GM12875 (cell line): ENCODE measurements at regions not wholly inside any gene's neighbourhood (a gene's known extent, or its start where the extent isn't known, plus 50 kb on each side); places are given as distances from the start of the nearest gene placed in this dataset.

Experiments
- H3K4me3 ChIP-seq: one replicate; pipeline ENCODE4 v1.5.1; 2011; ENCODE audit warnings: low read depth, low read length, control low read depth
- TF ChIP-seq, protein P1 (sequence below): IDR thresholded peaks from 2 replicates; pipeline ENCODE4 v1.5.1; 2011; ENCODE audit warnings: low read depth, mild to moderate bottlenecking, control low read depth, inconsistent platforms, low read length, moderate library complexity, borderline replicate concordance; ENCODE audit not compliant: insufficient read depth

DNA sequence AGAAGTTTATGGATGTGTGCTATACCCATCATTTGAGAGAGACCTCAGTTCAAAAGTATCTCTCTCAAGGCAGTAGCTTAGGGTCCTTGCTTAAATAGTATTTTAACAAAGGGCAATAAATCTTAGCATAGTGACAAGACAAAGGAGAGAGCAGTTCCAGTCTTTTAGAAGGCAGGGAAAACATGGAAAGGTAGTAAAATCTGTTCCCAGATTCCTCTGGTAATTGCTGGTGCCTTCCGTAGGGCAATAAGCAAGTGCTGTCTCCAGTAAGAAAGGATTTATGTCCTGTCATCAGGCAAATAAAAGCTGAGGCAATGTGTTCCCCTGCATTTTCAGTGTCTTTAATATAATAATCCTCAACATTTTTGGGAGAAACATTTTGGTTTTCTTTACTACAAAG, 149.0 kb upstream of the MPHOSPH6 start:
- H3K4me3 ChIP-seq = no peak overlapping the region
- TF ChIP-seq, protein P1, sequence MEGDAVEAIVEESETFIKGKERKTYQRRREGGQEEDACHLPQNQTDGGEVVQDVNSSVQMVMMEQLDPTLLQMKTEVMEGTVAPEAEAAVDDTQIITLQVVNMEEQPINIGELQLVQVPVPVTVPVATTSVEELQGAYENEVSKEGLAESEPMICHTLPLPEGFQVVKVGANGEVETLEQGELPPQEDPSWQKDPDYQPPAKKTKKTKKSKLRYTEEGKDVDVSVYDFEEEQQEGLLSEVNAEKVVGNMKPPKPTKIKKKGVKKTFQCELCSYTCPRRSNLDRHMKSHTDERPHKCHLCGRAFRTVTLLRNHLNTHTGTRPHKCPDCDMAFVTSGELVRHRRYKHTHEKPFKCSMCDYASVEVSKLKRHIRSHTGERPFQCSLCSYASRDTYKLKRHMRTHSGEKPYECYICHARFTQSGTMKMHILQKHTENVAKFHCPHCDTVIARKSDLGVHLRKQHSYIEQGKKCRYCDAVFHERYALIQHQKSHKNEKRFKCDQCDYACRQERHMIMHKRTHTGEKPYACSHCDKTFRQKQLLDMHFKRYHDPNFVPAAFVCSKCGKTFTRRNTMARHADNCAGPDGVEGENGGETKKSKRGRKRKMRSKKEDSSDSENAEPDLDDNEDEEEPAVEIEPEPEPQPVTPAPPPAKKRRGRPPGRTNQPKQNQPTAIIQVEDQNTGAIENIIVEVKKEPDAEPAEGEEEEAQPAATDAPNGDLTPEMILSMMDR = no peak

DNA sequence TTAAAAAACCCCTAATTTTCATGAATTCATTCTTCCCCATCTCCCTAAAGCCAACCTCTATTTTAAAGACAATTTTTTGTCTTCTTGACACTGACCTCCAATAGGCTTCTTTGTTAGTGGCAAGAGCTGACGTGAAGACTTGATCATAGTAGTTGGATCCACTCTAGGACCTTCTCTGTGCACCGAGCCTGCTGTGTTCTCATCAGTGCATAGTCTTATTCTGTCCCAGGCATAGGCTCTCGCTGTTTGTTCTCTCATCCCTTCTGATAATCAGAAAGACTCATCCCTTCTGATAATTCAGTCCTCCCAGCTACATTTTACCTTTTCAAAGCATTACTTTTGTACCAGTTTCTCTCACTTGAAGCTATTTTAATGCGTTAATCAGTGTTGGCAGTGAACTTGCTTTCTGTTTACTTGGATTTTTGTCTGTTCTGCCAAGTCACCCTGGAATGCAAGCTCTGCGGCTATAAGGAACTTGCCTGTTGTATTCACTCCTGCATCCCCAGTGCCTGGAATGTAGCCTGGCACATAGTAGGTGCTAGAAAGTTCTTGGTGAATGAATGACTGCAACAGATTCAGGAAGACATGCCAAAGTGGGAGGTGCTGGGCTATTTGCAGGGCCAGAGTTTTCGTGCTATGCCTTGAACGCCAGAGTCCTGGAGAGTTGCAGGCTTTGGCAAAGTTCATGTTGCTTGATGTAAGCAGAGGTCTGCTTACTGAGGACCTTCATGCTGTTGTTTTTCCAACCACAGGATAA, 147.6 kb upstream of the MPHOSPH6 start:
- TF ChIP-seq, protein P1 = no peak
- H3K4me3 ChIP-seq = no peak overlapping the region

DNA sequence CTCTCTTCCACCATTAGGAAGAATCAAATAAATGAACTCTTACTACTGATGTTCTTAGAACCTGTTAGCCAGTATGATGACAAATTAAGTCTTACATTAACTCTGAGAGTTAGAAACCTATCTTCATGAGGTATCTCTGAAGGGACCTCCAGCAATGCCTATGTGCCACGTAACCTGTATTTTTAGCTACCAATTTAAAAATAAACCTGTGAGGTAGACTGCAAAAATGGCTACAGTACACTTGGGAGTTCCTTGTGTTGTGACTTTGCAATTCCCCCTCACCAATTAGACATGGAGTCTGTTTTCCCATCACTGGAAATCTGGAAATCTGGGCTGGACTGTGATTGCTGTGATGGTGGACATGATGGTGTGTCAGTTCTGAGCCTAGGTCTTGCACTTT, 143.7 kb upstream of the MPHOSPH6 start:
- TF ChIP-seq, protein P1 = no peak
- no peak overlapping the region for H3K4me3 ChIP-seq

DNA sequence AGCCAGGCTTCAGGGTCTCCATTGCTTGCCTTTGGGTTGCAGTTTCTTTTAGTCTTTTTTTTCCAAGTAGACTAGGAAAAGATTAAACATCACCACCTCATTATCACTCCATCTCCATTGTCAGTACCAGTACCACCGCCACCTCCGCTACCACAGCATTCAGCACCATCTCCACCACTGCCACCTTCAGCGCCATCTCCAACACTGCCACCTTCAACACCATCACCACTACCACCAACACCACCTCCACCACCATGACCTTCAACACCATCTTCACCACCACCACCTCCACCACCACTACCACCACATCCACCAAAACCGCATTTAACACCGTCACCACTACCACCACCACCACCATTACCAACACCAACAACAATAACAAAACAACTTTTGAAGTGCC, 141.5 kb upstream of the MPHOSPH6 start:
- H3K4me3 ChIP-seq = no peak overlapping the region
- TF ChIP-seq, protein P1 = no peak

DNA sequence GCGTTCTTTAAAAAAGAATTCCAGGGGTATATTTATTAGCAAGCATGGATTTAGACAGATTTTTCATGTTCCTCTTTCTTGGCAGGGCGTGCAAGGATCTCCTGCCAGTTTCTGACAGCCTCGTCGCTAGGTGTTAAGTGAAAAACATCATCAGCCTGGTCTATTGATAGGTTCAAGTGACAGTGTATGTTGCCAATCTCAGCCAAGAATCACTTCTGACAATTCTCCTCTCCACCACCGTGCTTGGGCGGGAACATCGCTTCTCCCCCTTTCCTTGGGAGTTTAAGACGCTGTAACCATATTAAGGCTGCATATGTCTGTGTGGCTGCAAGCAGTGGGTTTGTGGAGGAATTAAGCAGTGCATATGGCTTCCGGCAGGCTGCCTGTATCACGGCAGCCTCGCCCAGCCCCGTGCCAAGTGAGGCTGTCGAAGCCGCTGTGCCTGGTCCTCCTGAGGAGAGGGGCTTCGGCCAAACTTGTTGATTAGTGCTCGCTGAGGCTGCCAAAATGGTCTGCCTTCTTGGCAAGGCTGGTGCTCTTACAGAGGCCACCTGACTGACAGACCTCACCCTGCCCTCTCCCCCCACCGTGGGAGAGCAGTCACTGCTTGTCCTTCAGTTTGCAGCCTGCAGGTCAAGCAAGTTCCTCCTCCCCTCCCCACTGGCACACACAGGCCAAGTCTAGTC, 132.2 kb upstream of the MPHOSPH6 start:
- TF ChIP-seq, protein P1 = no peak
- H3K4me3 ChIP-seq = no peak overlapping the region

DNA sequence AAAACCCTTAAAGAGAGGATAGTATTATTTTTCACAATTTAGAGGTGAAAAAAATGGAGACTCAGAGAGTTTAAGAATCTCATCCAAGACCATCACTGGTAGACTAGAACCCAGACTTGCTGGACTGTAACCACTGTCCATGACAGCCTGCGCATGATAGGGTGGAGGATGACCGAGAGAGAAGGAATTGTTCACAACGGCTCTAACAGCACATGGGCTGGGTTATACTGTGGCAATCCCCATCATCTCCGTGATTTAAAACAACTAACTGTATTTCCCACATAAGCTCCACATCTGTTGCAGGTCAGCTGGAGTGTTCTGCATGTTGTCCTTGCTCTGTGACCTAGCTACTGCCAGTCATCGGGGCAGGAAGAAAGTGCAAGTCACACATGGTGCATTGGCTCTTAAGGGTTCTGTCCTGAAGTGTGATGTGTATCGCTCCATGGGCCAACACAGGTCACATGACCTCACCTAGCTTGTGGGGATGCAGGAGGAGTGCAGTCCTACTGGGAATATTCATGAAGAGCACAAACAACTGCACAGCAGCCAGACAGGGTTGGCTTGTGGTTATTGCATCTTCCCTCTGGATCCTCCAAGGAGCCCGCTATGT, 131.2 kb upstream of the MPHOSPH6 start:
- no peak overlapping the region for H3K4me3 ChIP-seq
- TF ChIP-seq, protein P1 = no peak
